ENCODE measurements at regions not wholly inside any gene's neighbourhood (a gene's known extent, or its start where the extent isn't known, plus 50 kb on each side); places are given as distances from the start of the nearest gene placed in this dataset.
"Not testable (repeated sequence)": the region's sequence is repeated elsewhere in the genome, so short reads cannot be mapped to it uniquely, and the experiment has no call there.

DNA sequence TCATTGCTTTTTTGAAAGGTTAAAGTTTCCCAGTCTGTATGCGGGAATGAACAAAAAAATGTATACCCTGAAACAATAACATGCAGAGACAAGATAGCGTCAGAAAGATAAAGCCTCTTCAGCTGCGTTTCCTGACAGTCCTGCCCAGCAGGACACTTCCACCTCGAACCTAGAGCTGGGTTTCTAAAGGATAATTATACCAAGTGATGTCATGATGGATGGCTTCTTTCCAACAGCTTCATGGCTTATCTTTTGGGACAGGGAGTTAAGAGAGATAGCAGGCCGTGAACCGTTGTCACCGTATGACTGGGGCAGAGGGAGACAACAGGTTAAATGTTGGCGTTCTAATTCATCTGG, 267.6 kb upstream of the SGK1 start:
- DNase-seq = no peak
- TF ChIP-seq, protein P1, sequence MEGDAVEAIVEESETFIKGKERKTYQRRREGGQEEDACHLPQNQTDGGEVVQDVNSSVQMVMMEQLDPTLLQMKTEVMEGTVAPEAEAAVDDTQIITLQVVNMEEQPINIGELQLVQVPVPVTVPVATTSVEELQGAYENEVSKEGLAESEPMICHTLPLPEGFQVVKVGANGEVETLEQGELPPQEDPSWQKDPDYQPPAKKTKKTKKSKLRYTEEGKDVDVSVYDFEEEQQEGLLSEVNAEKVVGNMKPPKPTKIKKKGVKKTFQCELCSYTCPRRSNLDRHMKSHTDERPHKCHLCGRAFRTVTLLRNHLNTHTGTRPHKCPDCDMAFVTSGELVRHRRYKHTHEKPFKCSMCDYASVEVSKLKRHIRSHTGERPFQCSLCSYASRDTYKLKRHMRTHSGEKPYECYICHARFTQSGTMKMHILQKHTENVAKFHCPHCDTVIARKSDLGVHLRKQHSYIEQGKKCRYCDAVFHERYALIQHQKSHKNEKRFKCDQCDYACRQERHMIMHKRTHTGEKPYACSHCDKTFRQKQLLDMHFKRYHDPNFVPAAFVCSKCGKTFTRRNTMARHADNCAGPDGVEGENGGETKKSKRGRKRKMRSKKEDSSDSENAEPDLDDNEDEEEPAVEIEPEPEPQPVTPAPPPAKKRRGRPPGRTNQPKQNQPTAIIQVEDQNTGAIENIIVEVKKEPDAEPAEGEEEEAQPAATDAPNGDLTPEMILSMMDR (IDR thresholded peaks at IDR 0.05) = no peak
- TF ChIP-seq POLR2A (IDR thresholded peaks at IDR 0.05) = no peak
- Histone ChIP-seq H3K4me1 (no peaks in the 10 kb centered on the region), H3K36me3 (no peaks in the 10 kb centered on the region), H3K4me3 (replicated peaks in 1 of 3) (no peak overlapping the region), H3K27me3 (no peaks in the 10 kb centered on the region), H3K27ac (no peak overlapping the region), H3K9me3 (no peaks in the 10 kb centered on the region)
- WGBS, 2 donors = 71 to 79% methylated on average over 8 of the region's 8 CpGs
- intact Hi-C loops (cut with DNase I) = no loop called here

DNA sequence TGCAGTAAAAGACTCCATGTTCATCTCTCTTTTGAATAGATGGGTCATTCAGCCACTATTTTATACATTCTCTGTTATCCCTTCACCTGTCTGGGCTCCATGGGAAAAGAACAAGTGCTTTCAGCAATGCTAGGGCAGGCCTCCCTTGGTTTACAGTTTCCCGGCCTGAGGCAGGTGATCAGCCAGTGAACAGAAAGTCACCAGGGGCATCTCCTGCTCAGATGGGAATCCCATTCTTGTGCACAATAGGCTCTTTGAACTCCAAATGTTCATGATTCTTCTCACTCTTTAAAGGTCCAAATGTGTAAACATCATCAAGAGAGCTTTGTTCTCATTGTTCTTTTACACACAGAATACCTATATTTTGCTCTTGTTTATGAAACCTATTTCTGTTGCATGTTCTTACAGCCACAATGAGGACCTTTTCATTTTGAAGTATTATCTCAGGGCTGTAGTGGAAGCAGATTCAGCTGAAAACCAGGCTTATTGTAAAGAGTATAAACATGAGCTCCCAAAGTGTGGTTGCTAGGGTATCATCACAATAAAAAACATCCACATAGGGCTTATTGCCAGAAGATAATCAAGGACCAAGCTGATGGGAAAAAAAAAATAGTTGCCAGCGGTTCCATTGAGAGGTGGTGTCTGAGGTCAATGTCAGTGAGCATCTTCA, 267.1 kb upstream of the SGK1 start:
- H3K9me3 ChIP-seq = no peaks in the 10 kb centered on the region
- intact Hi-C loops (cut with DNase I) = no loop called here
- TF ChIP-seq, protein P1 (IDR thresholded peaks at IDR 0.05) = no peak
- no peak for TF ChIP-seq POLR2A (IDR thresholded peaks at IDR 0.05)
- no peak overlapping the region for H3K27ac ChIP-seq
- H3K4me1 ChIP-seq = no peaks in the 10 kb centered on the region
- DNase-seq = no peak
- no peaks in the 10 kb centered on the region for H3K36me3 ChIP-seq
- no peaks in the 10 kb centered on the region for H3K27me3 ChIP-seq
- H3K4me3 ChIP-seq (replicated peaks in 1 of 3) = no peak overlapping the region
- WGBS, 2 donors = 84 to 87% methylated on average over 2 of the region's 2 CpGs

DNA sequence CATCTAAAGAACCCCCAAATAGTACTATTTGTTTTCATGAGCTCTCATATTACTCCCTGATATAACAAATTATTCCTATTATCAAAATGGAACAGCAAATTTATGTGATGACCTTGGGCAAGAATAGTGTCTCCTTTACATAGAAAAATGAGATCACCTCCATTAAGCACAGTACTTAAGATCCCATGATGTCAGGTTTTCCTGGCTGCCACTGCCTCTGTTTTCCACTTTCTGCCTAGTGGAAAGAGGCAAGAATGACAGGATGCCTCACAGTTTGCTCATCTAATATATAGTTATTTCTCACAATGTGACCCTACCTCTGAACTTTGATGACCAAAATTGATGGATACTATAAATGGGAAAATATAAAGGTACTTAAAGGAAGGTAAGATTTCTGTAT, 260.1 kb upstream of the SGK1 start:
- Histone ChIP-seq H3K36me3 (no peaks in the 10 kb centered on the region), H3K27ac (no peak overlapping the region), H3K4me3 (replicated peaks in 1 of 3) (no peak overlapping the region), H3K27me3 (no peaks in the 10 kb centered on the region), H3K9me3 (no peaks in the 10 kb centered on the region), H3K4me1 (no peaks in the 10 kb centered on the region)
- intact Hi-C loops (cut with DNase I) = no loop called here
- TF ChIP-seq, protein P1 (IDR thresholded peaks at IDR 0.05) = no peak
- no peak for TF ChIP-seq POLR2A (IDR thresholded peaks at IDR 0.05)
- DNase-seq = no peak

DNA sequence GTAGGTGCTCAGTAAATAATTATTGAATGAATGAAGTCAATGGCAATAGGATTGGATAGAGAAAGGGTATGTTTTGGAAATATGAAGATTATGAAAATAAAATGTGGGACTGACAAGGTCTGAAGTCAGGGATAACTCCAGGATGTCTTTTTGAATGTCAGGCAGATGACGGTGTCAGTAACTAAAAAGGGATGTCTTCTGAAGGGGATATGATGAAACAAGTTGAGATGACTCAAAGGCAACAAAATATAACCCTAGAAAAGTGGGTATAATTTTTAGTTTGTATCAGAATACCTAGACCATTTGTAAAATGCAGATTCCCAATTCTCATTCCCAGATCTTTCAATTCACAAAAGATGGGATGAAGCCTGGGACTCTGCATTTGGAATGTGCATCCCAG, 257.3 kb upstream of the SGK1 start:
- H3K9me3 ChIP-seq = no peaks in the 10 kb centered on the region
- no peaks in the 10 kb centered on the region for H3K4me1 ChIP-seq
- 0 to 94% methylated on average over 1 of the region's 1 CpG for WGBS, 2 donors
- no peaks in the 10 kb centered on the region for H3K27me3 ChIP-seq
- H3K27ac ChIP-seq = no peak overlapping the region
- no peaks in the 10 kb centered on the region for H3K36me3 ChIP-seq
- intact Hi-C loops (cut with DNase I) = no loop called here
- no peak overlapping the region for H3K4me3 ChIP-seq (replicated peaks in 1 of 3)
- DNase-seq = no peak
- TF ChIP-seq, protein P1 (IDR thresholded peaks at IDR 0.05) = no peak
- no peak for TF ChIP-seq POLR2A (IDR thresholded peaks at IDR 0.05)

DNA sequence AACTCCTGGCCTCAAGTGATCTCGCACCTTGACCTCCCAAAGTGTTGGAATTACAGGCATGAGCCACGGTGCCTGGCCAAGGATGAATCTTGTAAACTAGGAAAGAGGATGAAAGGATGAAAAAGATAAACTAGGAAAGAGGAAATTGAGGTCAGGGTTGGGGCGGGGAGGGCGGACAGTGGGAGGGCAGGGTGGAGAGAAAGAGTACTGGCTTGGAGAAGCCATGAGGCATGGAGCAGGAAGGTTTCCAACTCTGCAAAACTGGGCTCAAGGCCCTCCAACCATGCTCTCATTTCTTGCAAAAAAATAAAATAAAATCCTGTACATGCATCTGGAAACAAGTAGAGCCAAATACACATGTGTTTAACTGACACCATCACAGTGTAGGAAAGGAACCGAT, 256.6 kb upstream of the SGK1 start:
- Histone ChIP-seq H3K9me3 (no peaks in the 10 kb centered on the region), H3K27me3 (no peaks in the 10 kb centered on the region), H3K4me3 (replicated peaks in 1 of 3) (no peak overlapping the region), H3K4me1 (no peaks in the 10 kb centered on the region), H3K27ac (no peak overlapping the region), H3K36me3 (no peaks in the 10 kb centered on the region)
- TF ChIP-seq, protein P1 (IDR thresholded peaks at IDR 0.05) = no peak
- no peak for TF ChIP-seq POLR2A (IDR thresholded peaks at IDR 0.05)
- DNase-seq = no peak
- intact Hi-C loops (cut with DNase I) = no loop called here
- WGBS, 2 donors = 84 to 87% methylated on average over 5 of the region's 5 CpGs

DNA sequence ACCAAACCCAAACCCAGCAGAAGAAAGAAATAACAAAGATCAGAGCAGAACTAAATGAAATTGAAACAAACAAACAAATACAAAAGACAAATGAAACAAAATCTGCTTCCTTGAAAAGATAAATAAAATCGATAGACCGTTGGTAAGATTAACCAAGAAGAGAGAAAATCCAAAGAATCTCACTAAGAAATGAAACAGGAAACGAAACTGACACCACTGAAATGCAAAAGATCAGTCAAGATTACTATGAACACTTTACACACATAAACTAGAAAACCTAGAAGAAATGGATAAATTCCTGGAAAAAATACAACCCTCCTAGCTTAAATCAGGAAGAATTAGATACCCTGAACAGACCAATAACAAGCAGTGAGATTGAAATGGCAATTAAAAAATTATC, 252.1 kb upstream of the SGK1 start:
- H3K27me3 ChIP-seq; intact Hi-C loops (cut with DNase I); H3K4me3 ChIP-seq (replicated peaks in 1 of 3); H3K36me3 ChIP-seq; H3K27ac ChIP-seq; DNase-seq; H3K9me3 ChIP-seq; H3K4me1 ChIP-seq: not testable (repeated sequence)
- 88 to 90% methylated on average over 3 of the region's 3 CpGs for WGBS, 2 donors
